Endothelial cell of umbilical vein (primary cell): ENCODE measurements at regions not wholly inside any gene's neighbourhood (a gene's known extent, or its start where the extent isn't known, plus 50 kb on each side); places are given as distances from the start of the nearest gene placed in this dataset.

Experiments
- POLR2A ChIP-seq: IDR thresholded peaks from 2 replicates; pipeline ENCODE4 v1.6.1; 2012; ENCODE audit warnings: low read depth, mild to moderate bottlenecking, control low read depth, low read length
- POLR2AphosphoS5 ChIP-seq: IDR thresholded peaks from 2 replicates; pipeline ENCODE4 v1.6.1; 2012; ENCODE audit warnings: low read depth, mild to moderate bottlenecking, control low read depth, low read length, moderate library complexity; ENCODE audit not compliant: insufficient read depth
- TF ChIP-seq, protein P1 (sequence below), 2 donors: IDR thresholded peaks; 1 replicate in 1 of 2; 2 replicates in 1 of 2; pipeline ENCODE4 v1.5.1; 2011; ENCODE audit warnings: low read length in 2 of 2, mild to moderate bottlenecking in 2 of 2, moderate library complexity in 2 of 2, control low read depth in 1 of 2, inconsistent platforms in 1 of 2, low read depth in 1 of 2; ENCODE audit not compliant: insufficient read depth in 1 of 2; ENCODE audit errors: extremely low read depth in 1 of 2

DNA sequence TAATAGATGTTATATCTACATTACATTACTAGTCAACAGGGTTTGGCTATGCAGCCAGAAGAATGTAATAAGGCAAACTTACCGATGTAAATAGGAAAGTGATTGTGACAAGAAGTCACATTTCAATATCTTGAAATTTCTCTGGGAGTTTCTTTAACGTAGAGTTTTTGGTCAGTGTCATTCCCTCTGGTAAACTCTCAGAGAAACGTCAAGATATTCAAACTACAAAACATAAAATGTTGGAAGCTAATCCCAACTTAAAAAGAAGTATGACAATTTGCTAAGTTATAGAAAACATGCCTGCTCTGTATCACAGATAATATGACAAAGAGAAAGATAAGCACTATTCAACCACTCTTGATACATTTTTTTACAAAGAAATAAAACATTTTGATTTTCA lies 111.2 kb upstream of the PRICKLE2 start:
- TF ChIP-seq POLR2A (no peak), POLR2AphosphoS5 (no peak)
- TF ChIP-seq, protein P1, sequence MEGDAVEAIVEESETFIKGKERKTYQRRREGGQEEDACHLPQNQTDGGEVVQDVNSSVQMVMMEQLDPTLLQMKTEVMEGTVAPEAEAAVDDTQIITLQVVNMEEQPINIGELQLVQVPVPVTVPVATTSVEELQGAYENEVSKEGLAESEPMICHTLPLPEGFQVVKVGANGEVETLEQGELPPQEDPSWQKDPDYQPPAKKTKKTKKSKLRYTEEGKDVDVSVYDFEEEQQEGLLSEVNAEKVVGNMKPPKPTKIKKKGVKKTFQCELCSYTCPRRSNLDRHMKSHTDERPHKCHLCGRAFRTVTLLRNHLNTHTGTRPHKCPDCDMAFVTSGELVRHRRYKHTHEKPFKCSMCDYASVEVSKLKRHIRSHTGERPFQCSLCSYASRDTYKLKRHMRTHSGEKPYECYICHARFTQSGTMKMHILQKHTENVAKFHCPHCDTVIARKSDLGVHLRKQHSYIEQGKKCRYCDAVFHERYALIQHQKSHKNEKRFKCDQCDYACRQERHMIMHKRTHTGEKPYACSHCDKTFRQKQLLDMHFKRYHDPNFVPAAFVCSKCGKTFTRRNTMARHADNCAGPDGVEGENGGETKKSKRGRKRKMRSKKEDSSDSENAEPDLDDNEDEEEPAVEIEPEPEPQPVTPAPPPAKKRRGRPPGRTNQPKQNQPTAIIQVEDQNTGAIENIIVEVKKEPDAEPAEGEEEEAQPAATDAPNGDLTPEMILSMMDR (IDR thresholded peaks at IDR 0.05; ENCODE audit: extremely low read depth in 1 of 2, insufficient read depth in 1 of 2, low read depth in 1 of 2, low read length in 2 of 2): no peak
